ENCODE measurements at regions not wholly inside any gene's neighbourhood (a gene's known extent, or its start where the extent isn't known, plus 50 kb on each side); places are given as distances from the start of the nearest gene placed in this dataset.

GRCh38 chr13:58080806-58081205, 449.3 kb downstream of the PCDH17 start:
- intact Hi-C loops (cut with micrococcal nuclease; ENCODE audit: unreplicated experiment) = no loop called here
- H3K36me3 ChIP-seq (replicated peaks in 1 of 2; ENCODE audit: control insufficient read depth in 1 of 2, insufficient read depth in 2 of 2, low read length in 2 of 2) = no peaks in the 10 kb centered on the region
- TF ChIP-seq FOXO1 (CRISPR knock-in tag; IDR thresholded peaks at IDR 0.05) (no peak), ZMAT5 (CRISPR knock-in tag; IDR thresholded peaks at IDR 0.05; ENCODE audit: borderline replicate concordance, low read depth) (no peak), ZBTB2 (CRISPR knock-in tag; IDR thresholded peaks at IDR 0.05; ENCODE audit: low read depth) (no peak), NFKB2 (CRISPR knock-in tag; IDR thresholded peaks at IDR 0.05; ENCODE audit: borderline replicate concordance) (no peak), ELK4 (CRISPR knock-in tag; IDR thresholded peaks at IDR 0.05; ENCODE audit: borderline replicate concordance) (no peak), ASH2L (IDR thresholded peaks at IDR 0.05; ENCODE audit: insufficient read length, low read depth, low read length) (no peak), ZC3H4 (CRISPR knock-in tag; IDR thresholded peaks at IDR 0.05; ENCODE audit: borderline replicate concordance) (no peak), BHLHE40 (IDR thresholded peaks at IDR 0.05; ENCODE audit: low read length) (no peak)
- TF ChIP-seq, protein P1, sequence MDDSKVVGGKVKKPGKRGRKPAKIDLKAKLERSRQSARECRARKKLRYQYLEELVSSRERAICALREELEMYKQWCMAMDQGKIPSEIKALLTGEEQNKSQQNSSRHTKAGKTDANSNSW (CRISPR knock-in tag; IDR thresholded peaks at IDR 0.05; ENCODE audit: borderline replicate concordance) = no peak
- in situ Hi-C loops (cut with HindIII; ENCODE audit: extremely low pct_ligation_motif_present, low pct_unique_long_range_greater_than_20kb) = no loop called here
- ATAC-seq (no peak), FAIRE-seq (no peak), DNase-seq (ENCODE audit: low spot score) (no peak)
- BruUV-seq (replicated peaks) = no TSS peak
- peaks cover 60% of the 10 kb centered on the region for H3K9me3 ChIP-seq (ENCODE audit: low read length)
- no peaks in the 10 kb centered on the region for H4K20me1 ChIP-seq (ENCODE audit: insufficient read depth, low read length)
- H3K27me3 ChIP-seq (ENCODE audit: control insufficient read depth in 1 of 2, insufficient read depth in 2 of 2, low read length in 2 of 2) = no peaks in the 10 kb centered on the region
- ChIA-PET POLR2A (no interaction called here), CTCF (ENCODE audit: low intra/inter-chr PET ratio, low total read pairs) (no interaction called here)
- H3K9ac ChIP-seq (ENCODE audit: insufficient read depth, low read depth, low read length) = no peak overlapping the region
- H2AFZ ChIP-seq (ENCODE audit: low read length) = no peak overlapping the region
- 0% methylated on average over 2 of the region's 2 CpGs for WGBS (ENCODE audit: low lambda C conversion rate)
- H3K4me3 ChIP-seq (replicated peaks in 1 of 3; ENCODE audit: insufficient read depth in 1 of 3, low read depth in 2 of 3, low read length in 3 of 3) = no peak overlapping the region
- H3K79me2 ChIP-seq (ENCODE audit: insufficient read depth, low read length) = no peaks in the 10 kb centered on the region
- H3K27ac ChIP-seq (ENCODE audit: extremely low read length, insufficient read depth, low read length) = no peak overlapping the region
- no peak overlapping the region for H3K4me2 ChIP-seq (ENCODE audit: low read depth, low read length)
- no peaks in the 10 kb centered on the region for H3K4me1 ChIP-seq (ENCODE audit: insufficient read depth, low read length)

Data from HepG2 (cell line).